Liver (tissue), 8 donors: ENCODE measurements at regions not wholly inside any gene's neighbourhood (a gene's known extent, or its start where the extent isn't known, plus 50 kb on each side); places are given as distances from the start of the nearest gene placed in this dataset.

ENCODE experiments used
- DNase-seq: peaks from one replicate; pipeline ENCODE4 v3.0.0-alpha.2; 2017; ENCODE audit warnings: low spot score
- H3K27ac ChIP-seq, 2 donors: one replicate each; pipeline ENCODE4 v1.7.0; 2013; ENCODE audit warnings: inconsistent platforms in 2 of 2, low read length in 2 of 2, control low read depth in 1 of 2, low read depth in 1 of 2, mild to moderate bottlenecking in 1 of 2
- H3K27me3 ChIP-seq, 4 donors: one replicate each; pipeline versions ENCODE4 v1.6.1 to v1.7.0; 2013; ENCODE audit warnings: low read length in 3 of 4, inconsistent platforms in 1 of 4, mild to moderate bottlenecking in 1 of 4, moderate library complexity in 1 of 4; ENCODE audit not compliant: control insufficient read depth in 4 of 4, insufficient read depth in 4 of 4
- H3K36me3 ChIP-seq, 4 donors: one replicate each; pipeline versions ENCODE4 v1.6.1 to v1.7.0; 2013; ENCODE audit warnings: low read length in 3 of 4, mild to moderate bottlenecking in 3 of 4, low read depth in 1 of 4, moderate library complexity in 1 of 4; ENCODE audit not compliant: control insufficient read depth in 4 of 4, insufficient read depth in 3 of 4
- H3K4me1 ChIP-seq, 4 donors: one replicate each; pipeline versions ENCODE4 v1.6.1 to v1.7.0; 2013; ENCODE audit warnings: low read length in 3 of 4, mild to moderate bottlenecking in 3 of 4, moderate library complexity in 1 of 4; ENCODE audit not compliant: control insufficient read depth in 4 of 4, insufficient read depth in 4 of 4
- H3K4me3 ChIP-seq, 3 donors: one replicate each; pipeline versions ENCODE4 v1.6.1 to v1.7.0; 2013; ENCODE audit warnings: low read length in 3 of 3, control low read depth in 1 of 3, low read depth in 1 of 3, mild to moderate bottlenecking in 1 of 3
- H3K9ac ChIP-seq, 2 donors: one replicate each; pipeline ENCODE4 v1.7.0; 2013; ENCODE audit warnings: low read length in 2 of 2, mild to moderate bottlenecking in 2 of 2, moderate library complexity in 2 of 2, control low read depth in 1 of 2, low read depth in 1 of 2
- H3K9me3 ChIP-seq, 4 donors: one replicate each; pipeline versions ENCODE4 v1.6.1 to v1.7.0; 2013; ENCODE audit warnings: low read length in 3 of 4; ENCODE audit not compliant: control insufficient read depth in 4 of 4
- EGR1 ChIP-seq, 2 donors: IDR thresholded peaks; 2 replicates each; pipeline ENCODE4 v1.6.1; 2016 to 2018; ENCODE audit warnings: antibody characterized with exemption in 2 of 2, low read depth in 2 of 2
- FOXA1 ChIP-seq: IDR thresholded peaks from 2 replicates; pipeline ENCODE4 v1.6.1; 2016; ENCODE audit warnings: antibody characterized with exemption
- FOXA2 ChIP-seq: IDR thresholded peaks from 2 replicates; pipeline ENCODE4 v1.6.1; 2016; ENCODE audit warnings: antibody characterized with exemption
- GABPA ChIP-seq, 2 donors: IDR thresholded peaks in 1 of 2; conservative IDR thresholded peaks in 1 of 2; 2 replicates each; pipeline ENCODE4 v1.6.1; 2016; ENCODE audit warnings: antibody characterized with exemption in 2 of 2, mild to moderate bottlenecking in 1 of 2, moderate library complexity in 1 of 2
- HNF4A ChIP-seq, 2 donors: conservative IDR thresholded peaks; 2 replicates each; pipeline ENCODE4 v1.6.1; 2016; ENCODE audit warnings: antibody characterized with exemption in 2 of 2, mild to moderate bottlenecking in 2 of 2
- HNF4G ChIP-seq: IDR thresholded peaks from 2 replicates; pipeline ENCODE4 v1.6.1; 2016; ENCODE audit warnings: antibody characterized with exemption
- JUND ChIP-seq, 2 donors: IDR thresholded peaks; 2 replicates each; pipeline ENCODE4 v1.6.1; 2016; ENCODE audit warnings: antibody characterized with exemption in 2 of 2
- NR2F2 ChIP-seq: IDR thresholded peaks from 2 replicates; pipeline ENCODE4 v1.6.1; 2016; ENCODE audit warnings: antibody characterized with exemption
- RAD21 ChIP-seq, 2 donors: IDR thresholded peaks; 2 replicates each; pipeline ENCODE4 v1.6.1; 2016; ENCODE audit warnings: antibody characterized with exemption in 2 of 2, mild to moderate bottlenecking in 2 of 2
- RXRA ChIP-seq, 2 donors: IDR thresholded peaks; 2 replicates each; pipeline ENCODE4 v1.6.1; 2017 to 2018; ENCODE audit warnings: antibody characterized with exemption in 2 of 2, mild to moderate bottlenecking in 1 of 2
- SP1 ChIP-seq: IDR thresholded peaks from 2 replicates; pipeline ENCODE4 v1.6.1; 2018; ENCODE audit warnings: antibody characterized with exemption, mild to moderate bottlenecking
- TAF1 ChIP-seq: conservative IDR thresholded peaks from 2 replicates; pipeline ENCODE4 v1.6.1; 2016; ENCODE audit warnings: antibody characterized with exemption, mild to moderate bottlenecking
- YY1 ChIP-seq: IDR thresholded peaks from 2 replicates; pipeline ENCODE4 v1.6.1; 2016; ENCODE audit warnings: antibody characterized with exemption, mild to moderate bottlenecking
- WGBS: extraction: QIAGEN DNeasy Blood & Tissue Kit; methylation state at CpG from one replicate; pipeline ENCODE4 v1.1.7; 2013; 5-methylcytosine and 5-hydroxymethylcytosine counted together
- TF ChIP-seq, protein P1 (sequence below): IDR thresholded peaks from 2 replicates; pipeline ENCODE4 v1.6.1; 2016; ENCODE audit warnings: antibody characterized with exemption
- TF ChIP-seq, protein P2 (sequence below): IDR thresholded peaks from 2 replicates; pipeline ENCODE4 v1.6.1; 2016; ENCODE audit warnings: antibody characterized with exemption
- TF ChIP-seq, protein P3 (sequence below): fragments of 150-350 bp; IDR thresholded peaks from 2 replicates; pipeline ENCODE4 v1.5.1; 2017; ENCODE audit warnings: improper control_type of control experiment, low read depth, low read length; ENCODE audit not compliant: missing input control
- TF ChIP-seq, protein P4 (sequence below): IDR thresholded peaks from 2 replicates; pipeline ENCODE4 v1.6.1; 2016; ENCODE audit warnings: antibody characterized with exemption, mild to moderate bottlenecking
- donor health status: healthy.
- donor health status: healthy.
- donor health status: healthy.
- donor health status: healthy.
- donor health status: healthy.

DNA sequence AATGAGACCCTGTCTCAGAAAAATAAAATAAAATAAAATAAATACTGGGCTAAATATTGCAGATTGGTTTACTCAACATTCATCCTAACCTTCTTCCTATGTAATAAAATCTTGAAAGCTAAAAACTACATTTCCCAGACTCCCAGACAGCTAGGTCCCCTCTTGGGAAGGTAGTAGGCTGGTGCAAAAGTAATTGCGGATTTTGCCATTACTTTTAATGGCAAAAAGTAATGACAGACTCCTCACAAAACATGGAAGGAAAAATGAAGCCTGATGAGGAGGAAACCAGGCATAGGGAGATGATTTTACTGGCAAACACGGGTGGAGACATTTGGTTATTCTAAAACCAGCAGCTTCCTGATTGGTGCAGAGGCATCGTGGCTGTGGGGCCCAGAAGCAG is 70.6 kb upstream of the E2F3 start:
- H3K9ac ChIP-seq = no peak overlapping the region
- no peak overlapping the region for H3K4me3 ChIP-seq
- TF ChIP-seq HNF4G = no peak
- no peak for TF ChIP-seq HNF4A (conservative IDR thresholded peaks at IDR 0.05)
- no peak for TF ChIP-seq EGR1 (IDR thresholded peaks at IDR 0.05; ENCODE audit: low read depth in 2 of 2)
- TF ChIP-seq FOXA2 = no peak
- no peak for TF ChIP-seq SP1
- no peak for TF ChIP-seq JUND (IDR thresholded peaks at IDR 0.05)
- TF ChIP-seq, protein P1, sequence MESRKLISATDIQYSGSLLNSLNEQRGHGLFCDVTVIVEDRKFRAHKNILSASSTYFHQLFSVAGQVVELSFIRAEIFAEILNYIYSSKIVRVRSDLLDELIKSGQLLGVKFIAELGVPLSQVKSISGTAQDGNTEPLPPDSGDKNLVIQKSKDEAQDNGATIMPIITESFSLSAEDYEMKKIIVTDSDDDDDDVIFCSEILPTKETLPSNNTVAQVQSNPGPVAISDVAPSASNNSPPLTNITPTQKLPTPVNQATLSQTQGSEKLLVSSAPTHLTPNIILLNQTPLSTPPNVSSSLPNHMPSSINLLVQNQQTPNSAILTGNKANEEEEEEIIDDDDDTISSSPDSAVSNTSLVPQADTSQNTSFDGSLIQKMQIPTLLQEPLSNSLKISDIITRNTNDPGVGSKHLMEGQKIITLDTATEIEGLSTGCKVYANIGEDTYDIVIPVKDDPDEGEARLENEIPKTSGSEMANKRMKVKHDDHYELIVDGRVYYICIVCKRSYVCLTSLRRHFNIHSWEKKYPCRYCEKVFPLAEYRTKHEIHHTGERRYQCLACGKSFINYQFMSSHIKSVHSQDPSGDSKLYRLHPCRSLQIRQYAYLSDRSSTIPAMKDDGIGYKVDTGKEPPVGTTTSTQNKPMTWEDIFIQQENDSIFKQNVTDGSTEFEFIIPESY = no peak
- no peak for TF ChIP-seq NR2F2
- TF ChIP-seq, protein P2, sequence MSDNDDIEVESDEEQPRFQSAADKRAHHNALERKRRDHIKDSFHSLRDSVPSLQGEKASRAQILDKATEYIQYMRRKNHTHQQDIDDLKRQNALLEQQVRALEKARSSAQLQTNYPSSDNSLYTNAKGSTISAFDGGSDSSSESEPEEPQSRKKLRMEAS = no peak
- TF ChIP-seq, protein P3, sequence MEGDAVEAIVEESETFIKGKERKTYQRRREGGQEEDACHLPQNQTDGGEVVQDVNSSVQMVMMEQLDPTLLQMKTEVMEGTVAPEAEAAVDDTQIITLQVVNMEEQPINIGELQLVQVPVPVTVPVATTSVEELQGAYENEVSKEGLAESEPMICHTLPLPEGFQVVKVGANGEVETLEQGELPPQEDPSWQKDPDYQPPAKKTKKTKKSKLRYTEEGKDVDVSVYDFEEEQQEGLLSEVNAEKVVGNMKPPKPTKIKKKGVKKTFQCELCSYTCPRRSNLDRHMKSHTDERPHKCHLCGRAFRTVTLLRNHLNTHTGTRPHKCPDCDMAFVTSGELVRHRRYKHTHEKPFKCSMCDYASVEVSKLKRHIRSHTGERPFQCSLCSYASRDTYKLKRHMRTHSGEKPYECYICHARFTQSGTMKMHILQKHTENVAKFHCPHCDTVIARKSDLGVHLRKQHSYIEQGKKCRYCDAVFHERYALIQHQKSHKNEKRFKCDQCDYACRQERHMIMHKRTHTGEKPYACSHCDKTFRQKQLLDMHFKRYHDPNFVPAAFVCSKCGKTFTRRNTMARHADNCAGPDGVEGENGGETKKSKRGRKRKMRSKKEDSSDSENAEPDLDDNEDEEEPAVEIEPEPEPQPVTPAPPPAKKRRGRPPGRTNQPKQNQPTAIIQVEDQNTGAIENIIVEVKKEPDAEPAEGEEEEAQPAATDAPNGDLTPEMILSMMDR = no peak
- TF ChIP-seq FOXA1 = no peak
- no peak for TF ChIP-seq TAF1
- TF ChIP-seq GABPA (IDR thresholded peaks at IDR 0.05 in 1 of 2, conservative IDR thresholded peaks at IDR 0.05 in 1 of 2) = no peak
- TF ChIP-seq YY1 = no peak
- no peak for TF ChIP-seq RXRA (IDR thresholded peaks at IDR 0.05)
- H3K36me3 ChIP-seq = no peaks in the 10 kb centered on the region
- no peak overlapping the region for H3K27ac ChIP-seq
- DNase-seq = no peak
- H3K9me3 ChIP-seq = no peaks in the 10 kb centered on the region
- WGBS = 34% methylated on average over 3 of the region's 3 CpGs
- no peaks in the 10 kb centered on the region for H3K4me1 ChIP-seq
- no peaks in the 10 kb centered on the region for H3K27me3 ChIP-seq

DNA sequence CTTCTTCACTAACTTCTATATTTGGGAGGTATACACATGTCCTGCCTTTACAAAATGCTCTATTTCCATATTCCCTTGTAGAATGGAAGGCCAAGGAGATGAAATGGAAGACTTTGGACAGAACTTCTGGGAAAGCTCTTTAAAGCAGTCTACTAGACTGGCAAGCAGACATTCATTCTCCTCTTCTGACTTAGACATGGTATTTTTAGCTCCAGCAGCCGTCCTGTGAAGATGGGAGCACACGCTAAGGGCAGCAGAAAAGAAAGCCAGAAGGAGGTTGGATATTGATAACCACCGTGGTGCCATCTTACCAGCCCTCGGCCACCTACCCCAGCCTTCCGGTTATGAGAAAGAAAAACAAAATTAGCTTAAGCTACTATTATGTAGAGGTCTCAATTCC is 70.1 kb upstream of the E2F3 start:
- 83% methylated on average over 5 of the region's 5 CpGs for WGBS

More for the DNA sequence above, 70.1 kb upstream of the E2F3 start:
- Histone ChIP-seq H3K36me3 (no peaks in the 10 kb centered on the region), H3K27ac (no peak overlapping the region), H3K9me3 (no peaks in the 10 kb centered on the region), H3K4me1 (no peaks in the 10 kb centered on the region), H3K27me3 (no peaks in the 10 kb centered on the region), H3K4me3 (no peak overlapping the region), H3K9ac (no peak overlapping the region)
- DNase-seq = no peak
- TF ChIP-seq FOXA2 (no peak), RAD21 (IDR thresholded peaks at IDR 0.05) (no peak), TAF1 (no peak)
- TF ChIP-seq, protein P4, sequence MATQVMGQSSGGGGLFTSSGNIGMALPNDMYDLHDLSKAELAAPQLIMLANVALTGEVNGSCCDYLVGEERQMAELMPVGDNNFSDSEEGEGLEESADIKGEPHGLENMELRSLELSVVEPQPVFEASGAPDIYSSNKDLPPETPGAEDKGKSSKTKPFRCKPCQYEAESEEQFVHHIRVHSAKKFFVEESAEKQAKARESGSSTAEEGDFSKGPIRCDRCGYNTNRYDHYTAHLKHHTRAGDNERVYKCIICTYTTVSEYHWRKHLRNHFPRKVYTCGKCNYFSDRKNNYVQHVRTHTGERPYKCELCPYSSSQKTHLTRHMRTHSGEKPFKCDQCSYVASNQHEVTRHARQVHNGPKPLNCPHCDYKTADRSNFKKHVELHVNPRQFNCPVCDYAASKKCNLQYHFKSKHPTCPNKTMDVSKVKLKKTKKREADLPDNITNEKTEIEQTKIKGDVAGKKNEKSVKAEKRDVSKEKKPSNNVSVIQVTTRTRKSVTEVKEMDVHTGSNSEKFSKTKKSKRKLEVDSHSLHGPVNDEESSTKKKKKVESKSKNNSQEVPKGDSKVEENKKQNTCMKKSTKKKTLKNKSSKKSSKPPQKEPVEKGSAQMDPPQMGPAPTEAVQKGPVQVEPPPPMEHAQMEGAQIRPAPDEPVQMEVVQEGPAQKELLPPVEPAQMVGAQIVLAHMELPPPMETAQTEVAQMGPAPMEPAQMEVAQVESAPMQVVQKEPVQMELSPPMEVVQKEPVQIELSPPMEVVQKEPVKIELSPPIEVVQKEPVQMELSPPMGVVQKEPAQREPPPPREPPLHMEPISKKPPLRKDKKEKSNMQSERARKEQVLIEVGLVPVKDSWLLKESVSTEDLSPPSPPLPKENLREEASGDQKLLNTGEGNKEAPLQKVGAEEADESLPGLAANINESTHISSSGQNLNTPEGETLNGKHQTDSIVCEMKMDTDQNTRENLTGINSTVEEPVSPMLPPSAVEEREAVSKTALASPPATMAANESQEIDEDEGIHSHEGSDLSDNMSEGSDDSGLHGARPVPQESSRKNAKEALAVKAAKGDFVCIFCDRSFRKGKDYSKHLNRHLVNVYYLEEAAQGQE = no peak
